Ishikawa (cell line): ENCODE measurements at regions not wholly inside any gene's neighbourhood (a gene's known extent, or its start where the extent isn't known, plus 50 kb on each side); places are given as distances from the start of the nearest gene placed in this dataset.

ENCODE experiments used
- CEBPB ChIP-seq: IDR thresholded peaks from 2 replicates; pipeline ENCODE4 v1.6.1; 2012
- CREB1 ChIP-seq: IDR thresholded peaks from 2 replicates; pipeline ENCODE4 v1.6.1; 2012; ENCODE audit warnings: low read depth
- EGR1 ChIP-seq: IDR thresholded peaks from 2 replicates; pipeline ENCODE4 v1.6.1; 2012
- EP300 ChIP-seq: IDR thresholded peaks from 2 replicates; pipeline ENCODE4 v1.6.1; 2012; ENCODE audit warnings: borderline replicate concordance
- NFIC ChIP-seq: IDR thresholded peaks from 2 replicates; pipeline ENCODE4 v1.6.1; 2012
- RAD21 ChIP-seq: IDR thresholded peaks from 2 replicates; pipeline ENCODE4 v1.6.1; 2012; ENCODE audit warnings: low read depth
- TAF1 ChIP-seq: IDR thresholded peaks from 2 replicates; pipeline ENCODE4 v1.6.1; 2012; ENCODE audit warnings: low read depth, mild to moderate bottlenecking
- TEAD4 ChIP-seq: IDR thresholded peaks from 2 replicates; pipeline ENCODE4 v1.6.1; 2012
- YY1 ChIP-seq: IDR thresholded peaks from 2 replicates; pipeline ENCODE4 v1.6.1; 2012; ENCODE audit warnings: low read depth
- ZBTB7A ChIP-seq: IDR thresholded peaks from 2 replicates; pipeline ENCODE4 v1.6.1; 2012; ENCODE audit warnings: low read depth
- TF ChIP-seq, protein P1 (sequence below): IDR thresholded peaks from 2 replicates; pipeline ENCODE4 v1.6.1; 2012

- TF ChIP-seq TEAD4 (no peak), NFIC (no peak), RAD21 (no peak), CREB1 (no peak), EP300 (no peak), TAF1 (no peak), YY1 (no peak), CEBPB (no peak), EGR1 (no peak), ZBTB7A (no peak)
- TF ChIP-seq, protein P1, sequence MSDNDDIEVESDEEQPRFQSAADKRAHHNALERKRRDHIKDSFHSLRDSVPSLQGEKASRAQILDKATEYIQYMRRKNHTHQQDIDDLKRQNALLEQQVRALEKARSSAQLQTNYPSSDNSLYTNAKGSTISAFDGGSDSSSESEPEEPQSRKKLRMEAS = no peak
These were observed 90.0 kb upstream of the MYOCD start for GRCh38 chr17:12575641-12576040.
